K562 (cell line): ENCODE measurements at regions not wholly inside any gene's neighbourhood (a gene's known extent, or its start where the extent isn't known, plus 50 kb on each side); places are given as distances from the start of the nearest gene placed in this dataset.
A peak's percentile ranks its signal among the peaks of the same experiment; 100 is the strongest.

Experiments
- ATAC-seq: fragments of 200-7000 bp; cut with Tn5 transposase; 3 replicates; pipeline ENCODE4 v1.9.1; 2020; ENCODE audit warnings: moderate library complexity
- BruUV-seq: library from RNA; stranded (reverse); fragments of 400-500 nt; replicated peaks from 2 replicates; lab custom pipeline; 2021; lab: Mats Ljungman, UMichigan
- CTCF ChIA-PET: fragments of 300-600 bp; formaldehyde crosslinking; extraction: SDS; loops from one replicate; lab custom pipeline; 2021; ENCODE audit warnings: low intra/inter-chr PET ratio; lab: Yijun Ruan, JAX
- POLR2A ChIA-PET: fragments of 300-600, 350-650 bp; sonication (Branson Sonifier 250); formaldehyde crosslinking; extraction: SDS; loops from one replicate; lab custom pipeline; 2021; ENCODE audit warnings: antibody characterized with exemption, inconsistent platforms; lab: Yijun Ruan, JAX
- DNase-seq, 4 experiments: peaks; one replicate each; pipeline versions ENCODE4 v3.0.0 to v3.0.0-alpha.2; 2011 to 2018; ENCODE audit warnings: low spot score in 3 of 4, mixed read lengths in 3 of 4; ENCODE audit errors: extremely low read depth in 1 of 4
- FAIRE-seq: peaks from 2 replicates; lab custom pipeline; 2011; peaks lifted over from hg19 to GRCh38; lab: Jason Lieb, UNC
- H2AFZ ChIP-seq: 2 replicates; pipeline ENCODE4 v1.6.0; 2011; ENCODE audit warnings: low read depth, low read length, control low read depth, inconsistent platforms
- H3K27ac ChIP-seq: fragments of 200-600 bp; 3 replicates; pipeline ENCODE4 v1.8.0; 2011; ENCODE audit warnings: low read depth, mild to moderate bottlenecking, control low read depth, inconsistent platforms, low read length, moderate library complexity, mixed read lengths; ENCODE audit errors: extremely low read depth
- H3K27me3 ChIP-seq, 2 experiments: fragments of 300-600 bp in 1 of 2; 2 replicates in 1 of 2; 3 replicates in 1 of 2; pipeline versions ENCODE4 v1.6.0 to v1.8.0; 2011; ENCODE audit warnings: inconsistent platforms in 2 of 2, low read length in 2 of 2, mild to moderate bottlenecking in 1 of 2, mixed read lengths in 1 of 2, moderate library complexity in 1 of 2; ENCODE audit not compliant: control insufficient read depth in 2 of 2, insufficient read depth in 2 of 2
- H3K36me3 ChIP-seq: fragments of 300-600 bp; 3 replicates; pipeline ENCODE4 v1.8.0; 2011; ENCODE audit warnings: mild to moderate bottlenecking, low read length, inconsistent platforms; ENCODE audit not compliant: control insufficient read depth, insufficient read depth
- H3K4me1 ChIP-seq, 2 experiments: fragments of 200-600 bp in 1 of 2; replicated peaks in 1 of 2; 2 replicates in 1 of 2; 3 replicates in 1 of 2; pipeline versions ENCODE4 v1.5.1 to v1.8.0; 2011; ENCODE audit warnings: inconsistent platforms in 2 of 2, low read length in 2 of 2, mild to moderate bottlenecking in 1 of 2, mixed read lengths in 1 of 2, moderate library complexity in 1 of 2; ENCODE audit not compliant: control insufficient read depth in 2 of 2, insufficient read depth in 2 of 2
- H3K4me2 ChIP-seq: 2 replicates; pipeline ENCODE4 v1.6.1; 2011; ENCODE audit warnings: low read length, control low read depth, inconsistent platforms, mixed read lengths; ENCODE audit not compliant: insufficient read depth
- H3K4me3 ChIP-seq: fragments of 200-600 bp; sonication (generic), shearing (Covaris generic); 2 replicates; pipeline ENCODE4 v1.5.1; 2016; ENCODE audit warnings: control low read depth, inconsistent platforms
- H3K79me2 ChIP-seq: fragments of 200-600 bp; 3 replicates; pipeline ENCODE4 v1.8.0; 2011; ENCODE audit warnings: low read length, inconsistent platforms; ENCODE audit not compliant: control insufficient read depth, insufficient read depth
- H3K9ac ChIP-seq, 2 experiments: 2 replicates each; pipeline versions ENCODE4 v1.6.0 to v1.6.1; 2011; ENCODE audit warnings: low read depth in 2 of 2, low read length in 2 of 2, control low read depth in 1 of 2, inconsistent platforms in 1 of 2, mild to moderate bottlenecking in 1 of 2, mixed read lengths in 1 of 2; ENCODE audit not compliant: insufficient read depth in 1 of 2
- H3K9me1 ChIP-seq: one replicate; pipeline ENCODE4 v1.6.0; 2011; ENCODE audit warnings: inconsistent platforms, mild to moderate bottlenecking, low read length, moderate library complexity; ENCODE audit not compliant: control insufficient read depth, insufficient read depth
- H3K9me3 ChIP-seq: replicated peaks from 2 replicates; pipeline ENCODE4 v1.5.1; 2011; ENCODE audit warnings: low read depth, low read length, inconsistent platforms; ENCODE audit not compliant: control insufficient read depth, insufficient read depth
- H4K20me1 ChIP-seq: replicated peaks from 2 replicates; pipeline ENCODE4 v1.6.1; 2011; ENCODE audit warnings: low read length, inconsistent platforms, mixed read lengths; ENCODE audit not compliant: control insufficient read depth, insufficient read depth
- C11orf30 ChIP-seq: fragments of 450-650 bp; IDR thresholded peaks from 2 replicates; pipeline ENCODE4 v1.6.1; 2016; ENCODE audit warnings: low read depth, mild to moderate bottlenecking
- DDX20 ChIP-seq: fragments of 450-650 bp; IDR thresholded peaks from 2 replicates; pipeline ENCODE4 v1.6.1; 2016; ENCODE audit warnings: missing genetic modification characterization, low read depth, mild to moderate bottlenecking, missing compliant biosample characterization, moderate library complexity
- KAT7 ChIP-seq: sonication (generic); formaldehyde crosslinking; IDR thresholded peaks from 2 replicates; pipeline ENCODE4 v1.8.0; 2022; ENCODE audit warnings: missing genetic modification reagents, mild to moderate bottlenecking, borderline replicate concordance
- NFE2 ChIP-seq: IDR thresholded peaks from 2 replicates; pipeline ENCODE4 v1.6.1; 2014; ENCODE audit warnings: antibody characterized with exemption, low read depth
- PHB2 ChIP-seq: fragments of 450-650 bp; IDR thresholded peaks from 2 replicates; pipeline ENCODE4 v1.6.1; 2017; ENCODE audit warnings: low read depth
- XRCC5 ChIP-seq: fragments of 200-400 bp; formaldehyde crosslinking; IDR thresholded peaks from 2 replicates; pipeline ENCODE4 v1.6.1; 2017; ENCODE audit warnings: low read depth, mild to moderate bottlenecking, low read length
- ZNF316 ChIP-seq: fragments of 450-650 bp; IDR thresholded peaks from 2 replicates; pipeline ENCODE4 v1.6.1; 2016
- ZNF77 ChIP-seq: fragments of 250-450 bp; sonication (Bioruptor Pico); IDR thresholded peaks from 2 replicates; pipeline ENCODE4 v1.5.0; 2020
- whole genome bisulfite sequencing: fragments of 100-300 bp; shearing (Covaris generic); methylation state at CpG from one replicate; pipeline ENCODE4 v1.1.6; 2016; ENCODE audit warnings: low coverage, mixed read lengths; ENCODE audit not compliant: insufficient coverage; ENCODE audit errors: missing lambda C conversion rate; 5-methylcytosine and 5-hydroxymethylcytosine counted together
- in situ Hi-C: fragments of 300-500 bp; cut with MboI; formaldehyde crosslinking; loops from 4 replicates; pipeline ENCODE4 v1.15.0; 2018; ENCODE audit warnings: inconsistent platforms, mixed read lengths
- intact Hi-C: fragments of 100-400 bp; cut with micrococcal nuclease; formaldehyde crosslinking; loops from 2 replicates; pipeline ENCODE4 v1.14.2; 2022
- TF ChIP-seq, protein P1 (sequence below), 2 experiments: fragments of 450-650 bp; conservative IDR thresholded peaks; 2 replicates each; pipeline ENCODE4 v1.6.1; 2017; ENCODE audit warnings: mild to moderate bottlenecking in 2 of 2, moderate library complexity in 2 of 2
- TF ChIP-seq, protein P2 (sequence below): conservative IDR thresholded peaks from 2 replicates; pipeline ENCODE4 v1.6.1; 2011; ENCODE audit warnings: low read depth, mild to moderate bottlenecking, low read length; ENCODE audit not compliant: control insufficient read depth

GRCh38 chr3:181862502-181862901 is 150.8 kb downstream of the SOX2 start:
- Histone ChIP-seq H3K4me1 (no peaks in the 10 kb centered on the region), H4K20me1 (no peaks in the 10 kb centered on the region), H3K79me2 (no peaks in the 10 kb centered on the region), H3K4me2 (no peak overlapping the region), H3K27me3 (no peaks in the 10 kb centered on the region), H3K9me3 (no peaks in the 10 kb centered on the region), H3K9me1 (no peaks in the 10 kb centered on the region), H2AFZ (no peak overlapping the region), H3K27ac (no peak overlapping the region), H3K9ac (no peak overlapping the region), H3K4me3 (no peak overlapping the region), H3K36me3 (no peaks in the 10 kb centered on the region)
- CTCF ChIA-PET = no interaction called here
- in situ Hi-C loops = no loop called here
- DNase-seq = no peak
- 0% methylated on average over 3 of the region's 3 CpGs for WGBS
- intact Hi-C loops = no loop called here
- no TSS peak for BruUV-seq
- POLR2A ChIA-PET = no interaction called here
- ATAC-seq = no peak
- no peak for TF ChIP-seq XRCC5
- no peak for FAIRE-seq

- intact Hi-C loops = no loop called here
- Histone ChIP-seq H3K79me2 (no peaks in the 10 kb centered on the region), H3K4me2 (no peak overlapping the region), H2AFZ (no peak overlapping the region), H3K9me3 (no peaks in the 10 kb centered on the region), H3K36me3 (no peaks in the 10 kb centered on the region), H3K4me3 (no peak overlapping the region), H3K9me1 (no peaks in the 10 kb centered on the region), H3K27ac (no peak overlapping the region), H3K4me1 (no peaks in the 10 kb centered on the region), H3K9ac (no peak overlapping the region), H3K27me3 (peaks cover 0 to 6% of the 10 kb centered on the region in 2 experiments; a peak in 1 of 5 replicates), H4K20me1 (no peaks in the 10 kb centered on the region)
- CTCF ChIA-PET = no interaction called here
- DNase-seq (no peak), FAIRE-seq (no peak), ATAC-seq (no peak)
- POLR2A ChIA-PET = no interaction called here
- in situ Hi-C loops = no loop called here
- 0% methylated on average over 4 of the region's 4 CpGs for WGBS
- BruUV-seq = no TSS peak
- TF ChIP-seq ZNF77 (CRISPR knock-in tag) = no peak
- TF ChIP-seq, protein P1, sequence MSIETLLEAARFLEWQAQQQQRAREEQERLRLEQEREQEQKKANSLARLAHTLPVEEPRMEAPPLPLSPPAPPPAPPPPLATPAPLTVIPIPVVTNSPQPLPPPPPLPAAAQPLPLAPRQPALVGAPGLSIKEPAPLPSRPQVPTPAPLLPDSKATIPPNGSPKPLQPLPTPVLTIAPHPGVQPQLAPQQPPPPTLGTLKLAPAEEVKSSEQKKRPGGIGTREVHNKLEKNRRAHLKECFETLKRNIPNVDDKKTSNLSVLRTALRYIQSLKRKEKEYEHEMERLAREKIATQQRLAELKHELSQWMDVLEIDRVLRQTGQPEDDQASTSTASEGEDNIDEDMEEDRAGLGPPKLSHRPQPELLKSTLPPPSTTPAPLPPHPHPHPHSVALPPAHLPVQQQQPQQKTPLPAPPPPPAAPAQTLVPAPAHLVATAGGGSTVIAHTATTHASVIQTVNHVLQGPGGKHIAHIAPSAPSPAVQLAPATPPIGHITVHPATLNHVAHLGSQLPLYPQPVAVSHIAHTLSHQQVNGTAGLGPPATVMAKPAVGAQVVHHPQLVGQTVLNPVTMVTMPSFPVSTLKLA (conservative IDR thresholded peaks at IDR 0.05) = no peak
- 0 out of 2 replicates have a peak, but pooled peaks have one; percentile 10 for TF ChIP-seq ZNF316
- TF ChIP-seq KAT7 = no peak
- TF ChIP-seq, protein P2, sequence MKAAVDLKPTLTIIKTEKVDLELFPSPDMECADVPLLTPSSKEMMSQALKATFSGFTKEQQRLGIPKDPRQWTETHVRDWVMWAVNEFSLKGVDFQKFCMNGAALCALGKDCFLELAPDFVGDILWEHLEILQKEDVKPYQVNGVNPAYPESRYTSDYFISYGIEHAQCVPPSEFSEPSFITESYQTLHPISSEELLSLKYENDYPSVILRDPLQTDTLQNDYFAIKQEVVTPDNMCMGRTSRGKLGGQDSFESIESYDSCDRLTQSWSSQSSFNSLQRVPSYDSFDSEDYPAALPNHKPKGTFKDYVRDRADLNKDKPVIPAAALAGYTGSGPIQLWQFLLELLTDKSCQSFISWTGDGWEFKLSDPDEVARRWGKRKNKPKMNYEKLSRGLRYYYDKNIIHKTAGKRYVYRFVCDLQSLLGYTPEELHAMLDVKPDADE = no peak
- TF ChIP-seq NFE2 = peak; percentile 21; the same call in 1 of the 2 replicates
- TF ChIP-seq C11orf30 = peak; percentile 18; the same call in 1 of the 2 replicates
- TF ChIP-seq PHB2 = no peak
- no peak for TF ChIP-seq DDX20 (tag)
Measured at GRCh38 chr3:181868576-181869082, 156.9 kb downstream of the SOX2 start.
